OCI-LY1 (cell line): ENCODE measurements at regions not wholly inside any gene's neighbourhood (a gene's known extent, or its start where the extent isn't known, plus 50 kb on each side); places are given as distances from the start of the nearest gene placed in this dataset.

ENCODE experiments used
- H2AFZ ChIP-seq: fragments of 200-600 bp; sonication (generic), shearing (Covaris generic); 2 replicates; pipeline ENCODE4 v1.6.0; 2014; ENCODE audit warnings: antibody characterized with exemption, mild to moderate bottlenecking, low read length
- H3F3A ChIP-seq: fragments of 200-600 bp; sonication (generic), shearing (Covaris generic); 2 replicates; pipeline ENCODE4 v1.6.0; 2014; ENCODE audit warnings: mild to moderate bottlenecking, antibody characterized with exemption, low read length, moderate library complexity; ENCODE audit not compliant: insufficient read depth
- H3K27ac ChIP-seq: fragments of 200-600 bp; sonication (generic); 2 replicates; pipeline ENCODE4 v1.5.1; 2014; ENCODE audit warnings: low read length, mixed run types, mild to moderate bottlenecking, low read depth; ENCODE audit not compliant: poor library complexity, severe bottlenecking
- H3K27me3 ChIP-seq: fragments of 200-600 bp; sonication (generic); 2 replicates; pipeline ENCODE4 v1.6.0; 2014; ENCODE audit warnings: antibody characterized with exemption, mild to moderate bottlenecking, low read length, moderate library complexity; ENCODE audit not compliant: insufficient read depth
- H3K36me3 ChIP-seq: fragments of 200-600 bp; sonication (generic); 2 replicates; pipeline ENCODE4 v1.6.1; 2014; ENCODE audit warnings: mild to moderate bottlenecking, antibody characterized with exemption, low read length, moderate library complexity, mixed read lengths; ENCODE audit not compliant: insufficient read depth
- H3K4me1 ChIP-seq: fragments of 200-600 bp; sonication (generic); 2 replicates; pipeline ENCODE4 v1.5.1; 2014; ENCODE audit warnings: mild to moderate bottlenecking, low read length, moderate library complexity; ENCODE audit not compliant: insufficient read depth, severe bottlenecking
- H3K4me2 ChIP-seq: fragments of 200-600 bp; sonication (generic), shearing (Covaris generic); 2 replicates; pipeline ENCODE4 v1.6.1; 2014; ENCODE audit warnings: low read length
- H3K4me3 ChIP-seq: fragments of 200-600 bp; sonication (generic); 2 replicates; pipeline ENCODE4 v1.5.1; 2014; ENCODE audit warnings: low read length, low read depth, mild to moderate bottlenecking, mixed read lengths; ENCODE audit not compliant: poor library complexity, severe bottlenecking
- H3K79me2 ChIP-seq: fragments of 200-600 bp; shearing (Covaris generic); 2 replicates; pipeline ENCODE4 v1.6.1; 2016; ENCODE audit warnings: mixed run types, low read length, mixed read lengths; ENCODE audit not compliant: insufficient read depth
- H3K9ac ChIP-seq: fragments of 200-600 bp; sonication (generic), shearing (Covaris generic); 2 replicates; pipeline ENCODE4 v1.6.1; 2014; ENCODE audit warnings: mild to moderate bottlenecking, low read length, mixed read lengths
- H3K9me2 ChIP-seq: fragments of 200-600 bp; sonication (generic), shearing (Covaris generic); 2 replicates; pipeline ENCODE4 v1.6.1; 2014; ENCODE audit warnings: low read depth, mild to moderate bottlenecking, low read length, mixed read lengths
- H3K9me3 ChIP-seq: fragments of 200-600 bp; shearing (Covaris generic); 2 replicates; pipeline ENCODE4 v1.6.1; 2014; ENCODE audit warnings: low read length, mixed read lengths
- H4K20me1 ChIP-seq: fragments of 200-600 bp; sonication (generic), shearing (Covaris generic); 2 replicates; pipeline ENCODE4 v1.6.0; 2016; ENCODE audit warnings: mild to moderate bottlenecking, low read length; ENCODE audit not compliant: insufficient read depth
- EZH2 ChIP-seq: fragments of 200-600 bp; sonication (generic), shearing (Covaris generic); IDR thresholded peaks from 2 replicates; pipeline ENCODE4 v1.8.0; 2017; ENCODE audit warnings: borderline replicate concordance, mixed run types, mild to moderate bottlenecking, antibody characterized with exemption, low read length, moderate library complexity, mixed read lengths
- TF ChIP-seq, protein P1 (sequence below): fragments of 200-600 bp; sonication (generic), shearing (Covaris generic); IDR thresholded peaks from 2 replicates; pipeline ENCODE4 v1.5.1; 2017; ENCODE audit warnings: mild to moderate bottlenecking, antibody characterized with exemption, low read length, moderate library complexity, mixed read lengths

DNA sequence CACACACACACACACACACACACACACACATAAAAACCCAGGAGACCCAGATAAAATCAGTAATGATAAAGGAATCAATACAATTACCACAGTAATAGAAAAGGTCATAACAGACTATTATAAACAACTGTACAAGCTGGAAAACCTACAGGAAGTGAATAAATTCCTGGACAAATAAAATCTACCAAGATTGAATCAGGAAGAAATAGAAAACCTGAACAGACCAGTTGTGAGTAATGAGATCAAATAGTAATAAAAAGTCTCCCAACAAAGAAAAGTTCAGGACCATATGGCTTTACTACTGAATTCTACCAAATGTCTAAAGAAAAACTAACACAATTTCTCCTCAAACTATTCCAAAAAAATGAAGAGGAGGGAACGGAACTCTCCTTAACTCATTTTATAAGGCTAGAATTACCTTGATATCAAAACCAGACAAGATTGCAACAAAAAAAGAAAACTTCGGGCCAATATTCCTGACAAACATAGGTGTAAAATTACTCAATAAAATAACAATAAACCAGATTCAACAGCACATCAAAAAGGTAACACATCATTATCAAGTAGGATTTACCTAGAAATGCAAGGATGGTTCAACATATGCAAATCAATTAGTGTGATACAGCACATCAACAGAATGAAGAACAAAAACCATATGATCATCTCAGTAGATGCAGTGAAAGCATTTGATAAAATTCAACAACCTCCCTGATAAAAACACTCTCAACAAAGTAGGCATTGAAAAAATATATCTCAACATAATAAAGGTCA lies 325.2 kb upstream of the POU5F2 start:
- no peak overlapping the region for H2AFZ ChIP-seq
- no peaks in the 10 kb centered on the region for H3F3A ChIP-seq
- TF ChIP-seq, protein P1, sequence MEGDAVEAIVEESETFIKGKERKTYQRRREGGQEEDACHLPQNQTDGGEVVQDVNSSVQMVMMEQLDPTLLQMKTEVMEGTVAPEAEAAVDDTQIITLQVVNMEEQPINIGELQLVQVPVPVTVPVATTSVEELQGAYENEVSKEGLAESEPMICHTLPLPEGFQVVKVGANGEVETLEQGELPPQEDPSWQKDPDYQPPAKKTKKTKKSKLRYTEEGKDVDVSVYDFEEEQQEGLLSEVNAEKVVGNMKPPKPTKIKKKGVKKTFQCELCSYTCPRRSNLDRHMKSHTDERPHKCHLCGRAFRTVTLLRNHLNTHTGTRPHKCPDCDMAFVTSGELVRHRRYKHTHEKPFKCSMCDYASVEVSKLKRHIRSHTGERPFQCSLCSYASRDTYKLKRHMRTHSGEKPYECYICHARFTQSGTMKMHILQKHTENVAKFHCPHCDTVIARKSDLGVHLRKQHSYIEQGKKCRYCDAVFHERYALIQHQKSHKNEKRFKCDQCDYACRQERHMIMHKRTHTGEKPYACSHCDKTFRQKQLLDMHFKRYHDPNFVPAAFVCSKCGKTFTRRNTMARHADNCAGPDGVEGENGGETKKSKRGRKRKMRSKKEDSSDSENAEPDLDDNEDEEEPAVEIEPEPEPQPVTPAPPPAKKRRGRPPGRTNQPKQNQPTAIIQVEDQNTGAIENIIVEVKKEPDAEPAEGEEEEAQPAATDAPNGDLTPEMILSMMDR: no peak
- no peak for TF ChIP-seq EZH2
- no peaks in the 10 kb centered on the region for H3K4me1 ChIP-seq
- no peaks in the 10 kb centered on the region; the same call in 1 of the 2 replicates for H3K36me3 ChIP-seq
- H3K9me3 ChIP-seq: peaks cover 7% of the 10 kb centered on the region; the same call in 1 of the 2 replicates
- H3K27ac ChIP-seq: no peak overlapping the region
- H3K27me3 ChIP-seq: no peaks in the 10 kb centered on the region
- H4K20me1 ChIP-seq: no peaks in the 10 kb centered on the region
- no peak overlapping the region for H3K9ac ChIP-seq
- H3K9me2 ChIP-seq: no peaks in the 10 kb centered on the region
- no peak overlapping the region for H3K4me2 ChIP-seq
- peaks cover 19% of the 10 kb centered on the region for H3K79me2 ChIP-seq
- H3K4me3 ChIP-seq: no peak overlapping the region

DNA sequence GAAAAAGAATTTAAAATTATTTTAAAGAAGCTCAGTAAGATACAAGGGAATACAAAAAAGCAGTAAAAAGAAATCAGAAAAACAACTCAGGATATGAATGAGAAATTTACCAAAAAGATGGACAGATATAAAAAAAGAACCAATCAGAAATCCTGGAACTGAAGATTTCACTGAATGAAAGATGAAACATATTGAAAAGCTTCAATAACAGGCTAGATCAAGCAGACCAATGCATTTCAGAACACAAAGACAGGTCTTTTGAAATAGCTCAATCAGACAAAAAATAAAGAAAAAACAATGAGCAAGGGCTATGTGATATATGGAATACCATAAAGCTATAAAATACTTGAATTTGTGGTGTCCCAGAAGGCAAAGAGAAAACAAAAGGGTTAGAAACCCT lies 322.6 kb upstream of the POU5F2 start:
- no peaks in the 10 kb centered on the region for H3K9me2 ChIP-seq
- no peak overlapping the region for H2AFZ ChIP-seq
- H3K4me2 ChIP-seq: no peak overlapping the region
- H3K36me3 ChIP-seq: no peaks in the 10 kb centered on the region; the same call in 1 of the 2 replicates
- H3K27ac ChIP-seq: no peak overlapping the region
- peaks cover 7% of the 10 kb centered on the region; the same call in 1 of the 2 replicates for H3K9me3 ChIP-seq
- no peak overlapping the region for H3K9ac ChIP-seq
- H3K79me2 ChIP-seq: peaks cover 24% of the 10 kb centered on the region; the same call in 1 of the 2 replicates
- H3K4me1 ChIP-seq: no peaks in the 10 kb centered on the region
- H3F3A ChIP-seq: no peaks in the 10 kb centered on the region
- no peaks in the 10 kb centered on the region for H3K27me3 ChIP-seq
- no peak for TF ChIP-seq EZH2
- TF ChIP-seq, protein P1: no peak
- H4K20me1 ChIP-seq: no peaks in the 10 kb centered on the region
- no peak overlapping the region for H3K4me3 ChIP-seq

DNA sequence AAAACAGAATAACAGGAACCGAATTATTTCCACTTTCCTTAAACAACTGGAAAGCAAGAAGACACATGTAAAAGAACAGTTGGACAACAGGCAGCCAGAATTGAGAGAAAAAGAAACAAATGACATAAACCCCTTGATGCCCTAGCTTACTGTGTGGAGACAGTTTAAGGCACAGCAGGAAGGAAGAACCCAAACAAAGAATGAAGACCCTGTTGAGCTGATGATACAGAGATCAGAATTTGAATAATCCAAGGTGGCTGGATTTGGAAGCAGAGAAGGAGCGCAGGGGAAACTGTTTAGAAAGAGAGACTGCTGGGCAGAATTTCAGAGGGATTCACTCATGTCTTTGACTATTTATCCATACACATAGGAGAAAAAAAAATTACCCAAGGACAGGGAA lies 316.3 kb upstream of the POU5F2 start:
- H3K27ac ChIP-seq: no peak overlapping the region
- H4K20me1 ChIP-seq: no peaks in the 10 kb centered on the region
- H3K27me3 ChIP-seq: no peaks in the 10 kb centered on the region
- no peaks in the 10 kb centered on the region for H3K9me2 ChIP-seq
- TF ChIP-seq EZH2: no peak
- TF ChIP-seq, protein P1: no peak
- H3K4me2 ChIP-seq: no peak overlapping the region
- H3K9ac ChIP-seq: no peak overlapping the region
- H3K36me3 ChIP-seq: no peaks in the 10 kb centered on the region; the same call in 1 of the 2 replicates
- no peak overlapping the region for H2AFZ ChIP-seq
- no peaks in the 10 kb centered on the region for H3K4me1 ChIP-seq
- no peaks in the 10 kb centered on the region for H3K9me3 ChIP-seq
- H3K4me3 ChIP-seq: no peak overlapping the region
- peaks cover 6% of the 10 kb centered on the region; the same call in 1 of the 2 replicates for H3K79me2 ChIP-seq
- H3F3A ChIP-seq: no peaks in the 10 kb centered on the region
